PFSK-1 (cell line): ENCODE measurements at regions not wholly inside any gene's neighbourhood (a gene's known extent, or its start where the extent isn't known, plus 50 kb on each side); places are given as distances from the start of the nearest gene placed in this dataset.

ENCODE experiments used
- POLR2AphosphoS5 ChIP-seq: IDR thresholded peaks from 2 replicates; pipeline ENCODE4 v1.6.1; 2012; ENCODE audit warnings: low read depth, mild to moderate bottlenecking, control low read depth, low read length, moderate library complexity
- REST ChIP-seq, 2 experiments: IDR thresholded peaks; 2 replicates each; pipeline versions ENCODE4 v1.6.1 to v1.8.0; 2011 to 2012; ENCODE audit warnings: low read depth in 2 of 2, low read length in 2 of 2, control low read depth in 1 of 2, inconsistent platforms in 1 of 2, mild to moderate bottlenecking in 1 of 2, moderate library complexity in 1 of 2; ENCODE audit not compliant: insufficient read depth in 1 of 2

- TF ChIP-seq REST (IDR thresholded peaks at IDR 0.05; ENCODE audit: insufficient read depth in 1 of 2, low read depth in 2 of 2, low read length in 2 of 2) (no peak), POLR2AphosphoS5 (no peak)
These were observed 179.7 kb upstream of the IER5L start for GRCh38 chr9:129357773-129358245.
